ENCODE measurements at regions not wholly inside any gene's neighbourhood (a gene's known extent, or its start where the extent isn't known, plus 50 kb on each side); places are given as distances from the start of the nearest gene placed in this dataset.

GRCh38 chr2:117057016-117057415, 757.5 kb upstream of the DDX18 start:
- no peak overlapping the region for H3K4me2 ChIP-seq (ENCODE audit: insufficient read depth, low read length)

GRCh38 chr2:117058366-117058765, 756.1 kb upstream of the DDX18 start:
- no peaks in the 10 kb centered on the region for H3K9me3 ChIP-seq (ENCODE audit: low read depth, low read length)
- TF ChIP-seq CTCF (IDR thresholded peaks at IDR 0.05; ENCODE audit: extremely low read depth, low read depth, low read length), result no peak
- H3K36me3 ChIP-seq (ENCODE audit: insufficient read depth, low read length), result no peaks in the 10 kb centered on the region
- no peak for DNase-seq (ENCODE audit: insufficient read length, low spot score, missing footprints)
- no peak overlapping the region for H3K27ac ChIP-seq (ENCODE audit: low read depth, low read length)
- H3K4me1 ChIP-seq (ENCODE audit: insufficient read depth, low read length), result no peaks in the 10 kb centered on the region
- no peak overlapping the region for H3K4me3 ChIP-seq (ENCODE audit: insufficient read depth, low read length)
- H3K79me2 ChIP-seq (ENCODE audit: insufficient read depth, low read length), result no peaks in the 10 kb centered on the region
- no peaks in the 10 kb centered on the region for H4K20me1 ChIP-seq (ENCODE audit: insufficient read depth, low read length)
- no peak overlapping the region for H3K4me2 ChIP-seq (ENCODE audit: insufficient read depth, low read length)
- H3K27me3 ChIP-seq (ENCODE audit: insufficient read depth, low read length), result no peaks in the 10 kb centered on the region
- H2AFZ ChIP-seq (ENCODE audit: low read length), result no peak overlapping the region

More at GRCh38 chr2:117057016-117057415, 757.5 kb upstream of the DDX18 start:
- no peaks in the 10 kb centered on the region for H3K9me3 ChIP-seq (ENCODE audit: low read depth, low read length)
- no peak for TF ChIP-seq CTCF (IDR thresholded peaks at IDR 0.05; ENCODE audit: extremely low read depth, low read depth, low read length)
- H3K27me3 ChIP-seq (ENCODE audit: insufficient read depth, low read length), result no peaks in the 10 kb centered on the region
- DNase-seq (ENCODE audit: insufficient read length, low spot score, missing footprints), result no peak
- H4K20me1 ChIP-seq (ENCODE audit: insufficient read depth, low read length), result no peaks in the 10 kb centered on the region
- H2AFZ ChIP-seq (ENCODE audit: low read length), result no peak overlapping the region
- no peaks in the 10 kb centered on the region for H3K36me3 ChIP-seq (ENCODE audit: insufficient read depth, low read length)
- no peaks in the 10 kb centered on the region for H3K79me2 ChIP-seq (ENCODE audit: insufficient read depth, low read length)
- no peak overlapping the region for H3K27ac ChIP-seq (ENCODE audit: low read depth, low read length)
- no peaks in the 10 kb centered on the region for H3K4me1 ChIP-seq (ENCODE audit: insufficient read depth, low read length)
- no peak overlapping the region for H3K4me3 ChIP-seq (ENCODE audit: insufficient read depth, low read length)

- H3K4me3 ChIP-seq (ENCODE audit: insufficient read depth, low read length), result no peak overlapping the region
- H3K36me3 ChIP-seq (ENCODE audit: insufficient read depth, low read length), result no peaks in the 10 kb centered on the region
- no peaks in the 10 kb centered on the region for H3K4me1 ChIP-seq (ENCODE audit: insufficient read depth, low read length)
- H3K27ac ChIP-seq (ENCODE audit: low read depth, low read length), result no peak overlapping the region
- no peaks in the 10 kb centered on the region for H3K9me3 ChIP-seq (ENCODE audit: low read depth, low read length)
- H3K4me2 ChIP-seq (ENCODE audit: insufficient read depth, low read length), result no peak overlapping the region
- no peaks in the 10 kb centered on the region for H3K27me3 ChIP-seq (ENCODE audit: insufficient read depth, low read length)
- no peak for TF ChIP-seq CTCF (IDR thresholded peaks at IDR 0.05; ENCODE audit: extremely low read depth, low read depth, low read length)
- no peak for DNase-seq (ENCODE audit: insufficient read length, low spot score, missing footprints)
- no peaks in the 10 kb centered on the region for H4K20me1 ChIP-seq (ENCODE audit: insufficient read depth, low read length)
- H2AFZ ChIP-seq (ENCODE audit: low read length), result no peak overlapping the region
- H3K79me2 ChIP-seq (ENCODE audit: insufficient read depth, low read length), result no peaks in the 10 kb centered on the region
Measured at GRCh38 chr2:117064021-117064420, 750.5 kb upstream of the DDX18 start.

GRCh38 chr2:117065912-117066311, 748.6 kb upstream of the DDX18 start:
- H4K20me1 ChIP-seq (ENCODE audit: insufficient read depth, low read length), result no peaks in the 10 kb centered on the region
- no peak overlapping the region for H3K27ac ChIP-seq (ENCODE audit: low read depth, low read length)
- H3K4me1 ChIP-seq (ENCODE audit: insufficient read depth, low read length), result no peaks in the 10 kb centered on the region
- no peaks in the 10 kb centered on the region for H3K27me3 ChIP-seq (ENCODE audit: insufficient read depth, low read length)
- no peak overlapping the region for H3K4me3 ChIP-seq (ENCODE audit: insufficient read depth, low read length)
- TF ChIP-seq CTCF (IDR thresholded peaks at IDR 0.05; ENCODE audit: extremely low read depth, low read depth, low read length), result no peak
- H3K36me3 ChIP-seq (ENCODE audit: insufficient read depth, low read length), result no peaks in the 10 kb centered on the region
- H3K9me3 ChIP-seq (ENCODE audit: low read depth, low read length), result no peaks in the 10 kb centered on the region
- H3K79me2 ChIP-seq (ENCODE audit: insufficient read depth, low read length), result no peaks in the 10 kb centered on the region
- H3K4me2 ChIP-seq (ENCODE audit: insufficient read depth, low read length), result no peak overlapping the region
- no peak for DNase-seq (ENCODE audit: insufficient read length, low spot score, missing footprints)
- no peak overlapping the region for H2AFZ ChIP-seq (ENCODE audit: low read length)

All from osteoblast (primary cell).